K562 (cell line): ENCODE measurements at regions not wholly inside any gene's neighbourhood (a gene's known extent, or its start where the extent isn't known, plus 50 kb on each side); places are given as distances from the start of the nearest gene placed in this dataset.

ENCODE experiments used
- ATAC-seq: fragments of 200-7000 bp; cut with Tn5 transposase; 3 replicates; pipeline ENCODE4 v1.9.1; 2020; ENCODE audit warnings: moderate library complexity
- BruUV-seq: library from RNA; stranded (reverse); fragments of 400-500 nt; replicated peaks from 2 replicates; lab custom pipeline; 2021; lab: Mats Ljungman, UMichigan
- CTCF ChIA-PET: fragments of 300-600 bp; formaldehyde crosslinking; extraction: SDS; loops from one replicate; lab custom pipeline; 2021; ENCODE audit warnings: low intra/inter-chr PET ratio; lab: Yijun Ruan, JAX
- POLR2A ChIA-PET: fragments of 300-600, 350-650 bp; sonication (Branson Sonifier 250); formaldehyde crosslinking; extraction: SDS; loops from one replicate; lab custom pipeline; 2021; ENCODE audit warnings: antibody characterized with exemption, inconsistent platforms; lab: Yijun Ruan, JAX
- DNase-seq, 4 experiments: peaks; one replicate each; pipeline versions ENCODE4 v3.0.0 to v3.0.0-alpha.2; 2011 to 2018; ENCODE audit warnings: low spot score in 3 of 4, mixed read lengths in 3 of 4; ENCODE audit errors: extremely low read depth in 1 of 4
- FAIRE-seq: peaks from 2 replicates; lab custom pipeline; 2011; peaks lifted over from hg19 to GRCh38; lab: Jason Lieb, UNC
- H2AFZ ChIP-seq: 2 replicates; pipeline ENCODE4 v1.6.0; 2011; ENCODE audit warnings: low read depth, low read length, control low read depth, inconsistent platforms
- H3K27ac ChIP-seq: fragments of 200-600 bp; 3 replicates; pipeline ENCODE4 v1.8.0; 2011; ENCODE audit warnings: low read depth, mild to moderate bottlenecking, control low read depth, inconsistent platforms, low read length, moderate library complexity, mixed read lengths; ENCODE audit errors: extremely low read depth
- H3K27me3 ChIP-seq, 2 experiments: fragments of 300-600 bp in 1 of 2; 2 replicates in 1 of 2; 3 replicates in 1 of 2; pipeline versions ENCODE4 v1.6.0 to v1.8.0; 2011; ENCODE audit warnings: inconsistent platforms in 2 of 2, low read length in 2 of 2, mild to moderate bottlenecking in 1 of 2, mixed read lengths in 1 of 2, moderate library complexity in 1 of 2; ENCODE audit not compliant: control insufficient read depth in 2 of 2, insufficient read depth in 2 of 2
- H3K36me3 ChIP-seq: fragments of 300-600 bp; 3 replicates; pipeline ENCODE4 v1.8.0; 2011; ENCODE audit warnings: mild to moderate bottlenecking, low read length, inconsistent platforms; ENCODE audit not compliant: control insufficient read depth, insufficient read depth
- H3K4me1 ChIP-seq, 2 experiments: fragments of 200-600 bp in 1 of 2; replicated peaks in 1 of 2; 2 replicates in 1 of 2; 3 replicates in 1 of 2; pipeline versions ENCODE4 v1.5.1 to v1.8.0; 2011; ENCODE audit warnings: inconsistent platforms in 2 of 2, low read length in 2 of 2, mild to moderate bottlenecking in 1 of 2, mixed read lengths in 1 of 2, moderate library complexity in 1 of 2; ENCODE audit not compliant: control insufficient read depth in 2 of 2, insufficient read depth in 2 of 2
- H3K4me2 ChIP-seq: 2 replicates; pipeline ENCODE4 v1.6.1; 2011; ENCODE audit warnings: low read length, control low read depth, inconsistent platforms, mixed read lengths; ENCODE audit not compliant: insufficient read depth
- H3K4me3 ChIP-seq: fragments of 200-600 bp; sonication (generic), shearing (Covaris generic); 2 replicates; pipeline ENCODE4 v1.5.1; 2016; ENCODE audit warnings: control low read depth, inconsistent platforms
- H3K79me2 ChIP-seq: fragments of 200-600 bp; 3 replicates; pipeline ENCODE4 v1.8.0; 2011; ENCODE audit warnings: low read length, inconsistent platforms; ENCODE audit not compliant: control insufficient read depth, insufficient read depth
- H3K9ac ChIP-seq, 2 experiments: 2 replicates each; pipeline versions ENCODE4 v1.6.0 to v1.6.1; 2011; ENCODE audit warnings: low read depth in 2 of 2, low read length in 2 of 2, control low read depth in 1 of 2, inconsistent platforms in 1 of 2, mild to moderate bottlenecking in 1 of 2, mixed read lengths in 1 of 2; ENCODE audit not compliant: insufficient read depth in 1 of 2
- H3K9me1 ChIP-seq: one replicate; pipeline ENCODE4 v1.6.0; 2011; ENCODE audit warnings: inconsistent platforms, mild to moderate bottlenecking, low read length, moderate library complexity; ENCODE audit not compliant: control insufficient read depth, insufficient read depth
- H3K9me3 ChIP-seq: replicated peaks from 2 replicates; pipeline ENCODE4 v1.5.1; 2011; ENCODE audit warnings: low read depth, low read length, inconsistent platforms; ENCODE audit not compliant: control insufficient read depth, insufficient read depth
- H4K20me1 ChIP-seq: replicated peaks from 2 replicates; pipeline ENCODE4 v1.6.1; 2011; ENCODE audit warnings: low read length, inconsistent platforms, mixed read lengths; ENCODE audit not compliant: control insufficient read depth, insufficient read depth
- CHAMP1 ChIP-seq: fragments of 450-650 bp; IDR thresholded peaks from 2 replicates; pipeline ENCODE4 v1.6.1; 2016; ENCODE audit warnings: mild to moderate bottlenecking
- HSF4 ChIP-seq: fragments of 250-450 bp; sonication (Bioruptor Pico); IDR thresholded peaks from 2 replicates; pipeline ENCODE4 v2.1.2; 2022; ENCODE audit warnings: mild to moderate bottlenecking, moderate library complexity, borderline replicate concordance
- ZNF197 ChIP-seq: fragments of 200-800 bp; sonication (Bioruptor generic); IDR thresholded peaks from 2 replicates; pipeline ENCODE4 v1.6.1; 2016; ENCODE audit warnings: low read depth, missing genetic modification characterization, missing compliant biosample characterization
- ZNF551 ChIP-seq: fragments of 250-450 bp; sonication (Bioruptor Pico); IDR thresholded peaks from 2 replicates; pipeline ENCODE4 v1.5.0; 2021; ENCODE audit warnings: mild to moderate bottlenecking, moderate library complexity
- WGBS: fragments of 100-300 bp; shearing (Covaris generic); methylation state at CpG from one replicate; pipeline ENCODE4 v1.1.6; 2016; ENCODE audit warnings: low coverage, mixed read lengths; ENCODE audit not compliant: insufficient coverage; ENCODE audit errors: missing lambda C conversion rate; 5-methylcytosine and 5-hydroxymethylcytosine counted together
- in situ Hi-C: fragments of 300-500 bp; cut with MboI; formaldehyde crosslinking; loops from 4 replicates; pipeline ENCODE4 v1.15.0; 2018; ENCODE audit warnings: inconsistent platforms, mixed read lengths
- intact Hi-C: fragments of 100-400 bp; cut with micrococcal nuclease; formaldehyde crosslinking; loops from 2 replicates; pipeline ENCODE4 v1.14.2; 2022
- TF ChIP-seq, protein P1 (sequence below): fragments of 250-450 bp; sonication (Bioruptor Pico); IDR thresholded peaks from 2 replicates; pipeline ENCODE4 v1.8.0; 2022; ENCODE audit warnings: inconsistent platforms, mild to moderate bottlenecking, moderate library complexity, borderline replicate concordance
- TF ChIP-seq, protein P2 (sequence below): fragments of 450-650 bp; IDR thresholded peaks from 2 replicates; pipeline ENCODE4 v1.6.1; 2016; ENCODE audit warnings: antibody characterized with exemption

DNA sequence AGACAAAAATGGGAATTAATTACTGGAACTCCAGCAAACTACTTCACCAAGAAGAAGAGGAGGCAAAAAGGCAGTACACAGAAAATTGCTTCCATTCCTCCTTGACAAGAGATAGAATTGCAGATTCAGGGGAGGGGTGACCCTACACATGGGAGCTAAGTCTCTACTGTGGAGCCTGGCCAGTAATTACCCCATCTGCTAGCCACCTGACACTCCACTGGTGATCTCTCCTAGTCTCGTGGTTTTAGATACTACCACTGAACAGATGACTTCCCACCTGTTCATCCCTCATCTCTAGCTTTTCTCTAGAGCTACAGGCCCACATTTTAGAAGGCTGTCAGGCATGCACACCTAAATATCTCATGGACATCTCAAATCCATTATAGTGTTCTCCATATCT lies 224.3 kb upstream of the NR2F2 start:
- Histone ChIP-seq H3K79me2 (no peaks in the 10 kb centered on the region), H3K4me3 (no peak overlapping the region), H3K9me1 (no peaks in the 10 kb centered on the region), H4K20me1 (no peaks in the 10 kb centered on the region), H3K36me3 (no peaks in the 10 kb centered on the region; the same call in 2 of the 3 replicates), H3K27me3 (no peaks in the 10 kb centered on the region)
- ChIA-PET CTCF (no interaction called here), POLR2A (interaction anchor here (0.5 to 0.6 kb wide), 2 partner anchors 463 to 1248 kb away, joined by 3 read pairs; no protein-coding TSS in a partner anchor)
- in situ Hi-C loops, result no loop called here
- BruUV-seq, result no TSS peak
- no peak for TF ChIP-seq HSF4
- TF ChIP-seq, protein P1, sequence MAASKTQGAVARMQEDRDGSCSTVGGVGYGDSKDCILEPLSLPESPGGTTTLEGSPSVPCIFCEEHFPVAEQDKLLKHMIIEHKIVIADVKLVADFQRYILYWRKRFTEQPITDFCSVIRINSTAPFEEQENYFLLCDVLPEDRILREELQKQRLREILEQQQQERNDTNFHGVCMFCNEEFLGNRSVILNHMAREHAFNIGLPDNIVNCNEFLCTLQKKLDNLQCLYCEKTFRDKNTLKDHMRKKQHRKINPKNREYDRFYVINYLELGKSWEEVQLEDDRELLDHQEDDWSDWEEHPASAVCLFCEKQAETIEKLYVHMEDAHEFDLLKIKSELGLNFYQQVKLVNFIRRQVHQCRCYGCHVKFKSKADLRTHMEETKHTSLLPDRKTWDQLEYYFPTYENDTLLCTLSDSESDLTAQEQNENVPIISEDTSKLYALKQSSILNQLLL, result no peak
- TF ChIP-seq CHAMP1, result no peak
- TF ChIP-seq, protein P2, sequence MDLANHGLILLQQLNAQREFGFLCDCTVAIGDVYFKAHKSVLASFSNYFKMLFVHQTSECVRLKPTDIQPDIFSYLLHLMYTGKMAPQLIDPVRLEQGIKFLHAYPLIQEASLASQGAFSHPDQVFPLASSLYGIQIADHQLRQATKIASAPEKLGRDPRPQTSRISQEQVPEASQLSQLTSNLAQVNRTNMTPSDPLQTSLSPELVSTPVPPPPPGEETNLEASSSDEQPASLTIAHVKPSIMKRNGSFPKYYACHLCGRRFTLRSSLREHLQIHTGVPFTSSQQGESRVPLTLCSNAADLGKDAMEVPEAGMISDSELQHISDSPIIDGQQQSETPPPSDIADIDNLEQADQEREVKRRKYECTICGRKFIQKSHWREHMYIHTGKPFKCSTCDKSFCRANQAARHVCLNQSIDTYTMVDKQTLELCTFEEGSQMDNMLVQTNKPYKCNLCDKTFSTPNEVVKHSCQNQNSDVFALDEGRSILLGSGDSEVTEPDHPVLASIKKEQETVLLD, result no peak
- TF ChIP-seq ZNF551 (CRISPR knock-in tag), result no peak
- no peak for TF ChIP-seq ZNF197 (CRISPR knock-in tag)
- TF ChIP-seq, all 486 proteins: peak for 0
- ATAC-seq (no peak), DNase-seq (no peak), FAIRE-seq (no peak)
- intact Hi-C loops, result no loop called here
- Histone ChIP-seq H3K4me2 (no peak overlapping the region), H3K9ac (no peak overlapping the region), H2AFZ (no peak overlapping the region), H3K9me3 (no peaks in the 10 kb centered on the region), H3K4me1 (0 out of 5 replicates have a peak, but pooled peaks cover 0 to 4% of the 10 kb centered on the region in 2 experiments), H3K27ac (no peak overlapping the region)
- WGBS, result 29% methylated on average over 1 of the region's 1 CpG
